A673 (cell line): ENCODE measurements at regions not wholly inside any gene's neighbourhood (a gene's known extent, or its start where the extent isn't known, plus 50 kb on each side); places are given as distances from the start of the nearest gene placed in this dataset.

Source experiments
- BruUV-seq: library from RNA; stranded (reverse); fragments of 400-500 nt; replicated peaks from 2 replicates; lab custom pipeline; 2021; lab: Mats Ljungman, UMichigan
- CTCF ChIA-PET: fragments of 300-600 bp; sonication (Branson Sonifier 250); formaldehyde crosslinking; loops from one replicate; lab custom pipeline; 2022; ENCODE audit warnings: antibody characterized with exemption; lab: Charles Lee
- POLR2A ChIA-PET: fragments of 300-600 bp; sonication (Branson Sonifier 250); formaldehyde crosslinking; loops from one replicate; lab custom pipeline; 2022; ENCODE audit warnings: antibody characterized with exemption; ENCODE audit not compliant: low non-redundant PET; lab: Charles Lee
- DNase-seq: peaks from one replicate; pipeline ENCODE4 v3.0.0-alpha.2; 2015; ENCODE audit warnings: low spot score
- H3K27ac ChIP-seq: fragments of 200-600 bp; sonication (generic); 2 replicates; pipeline ENCODE4 v1.5.1; 2016; ENCODE audit warnings: mixed run types, low read depth, mild to moderate bottlenecking, mixed read lengths, antibody characterized with exemption, low read length; ENCODE audit not compliant: poor library complexity, severe bottlenecking
- H3K27me3 ChIP-seq: fragments of 200-600 bp; sonication (generic); replicated peaks from 2 replicates; pipeline ENCODE4 v1.6.1; 2017; ENCODE audit warnings: mixed run types, low read depth, mild to moderate bottlenecking, mixed read lengths, antibody characterized with exemption, low read length; ENCODE audit not compliant: insufficient read depth, poor library complexity
- H3K36me3 ChIP-seq: fragments of 200-600 bp; sonication (generic); 2 replicates; pipeline ENCODE4 v1.6.1; 2016; ENCODE audit warnings: mixed run types, mild to moderate bottlenecking, mixed read lengths, antibody characterized with exemption, low read length; ENCODE audit not compliant: insufficient read depth, poor library complexity, severe bottlenecking
- H3K4me1 ChIP-seq: fragments of 200-600 bp; sonication (generic); 2 replicates; pipeline ENCODE4 v1.6.1; 2017; ENCODE audit warnings: mixed run types, mild to moderate bottlenecking, mixed read lengths, antibody characterized with exemption, low read length; ENCODE audit not compliant: insufficient read depth, poor library complexity, severe bottlenecking
- H3K4me3 ChIP-seq: fragments of 200-600 bp; sonication (generic); 2 replicates; pipeline ENCODE4 v1.5.1; 2016; ENCODE audit warnings: low read depth, mixed run types, mild to moderate bottlenecking, mixed read lengths, low read length; ENCODE audit not compliant: poor library complexity, severe bottlenecking
- H3K9me3 ChIP-seq: fragments of 200-600 bp; sonication (generic); 2 replicates; pipeline ENCODE4 v1.6.1; 2016; ENCODE audit warnings: mixed run types, low read depth, mild to moderate bottlenecking, mixed read lengths, antibody characterized with exemption, low read length; ENCODE audit not compliant: poor library complexity, severe bottlenecking
- EZH2 ChIP-seq: fragments of 200-600 bp; sonication (generic); IDR thresholded peaks from 2 replicates; pipeline ENCODE4 v1.6.1; 2017; ENCODE audit warnings: borderline replicate concordance, low read depth, mild to moderate bottlenecking, mixed read lengths, antibody characterized with exemption, low read length; ENCODE audit not compliant: poor library complexity, severe bottlenecking
- intact Hi-C: fragments of 100-400 bp; cut with micrococcal nuclease; formaldehyde crosslinking; loops from one replicate; pipeline ENCODE4 v1.10.0; 2022; ENCODE audit not compliant: unreplicated experiment
- TF ChIP-seq, protein P1 (sequence below): fragments of 300-800, 200-600 bp; sonication (generic); conservative IDR thresholded peaks from 2 replicates; pipeline ENCODE4 v1.5.1; 2017; ENCODE audit warnings: low read depth, mild to moderate bottlenecking, antibody characterized with exemption, low read length, moderate library complexity, mixed read lengths

DNA sequence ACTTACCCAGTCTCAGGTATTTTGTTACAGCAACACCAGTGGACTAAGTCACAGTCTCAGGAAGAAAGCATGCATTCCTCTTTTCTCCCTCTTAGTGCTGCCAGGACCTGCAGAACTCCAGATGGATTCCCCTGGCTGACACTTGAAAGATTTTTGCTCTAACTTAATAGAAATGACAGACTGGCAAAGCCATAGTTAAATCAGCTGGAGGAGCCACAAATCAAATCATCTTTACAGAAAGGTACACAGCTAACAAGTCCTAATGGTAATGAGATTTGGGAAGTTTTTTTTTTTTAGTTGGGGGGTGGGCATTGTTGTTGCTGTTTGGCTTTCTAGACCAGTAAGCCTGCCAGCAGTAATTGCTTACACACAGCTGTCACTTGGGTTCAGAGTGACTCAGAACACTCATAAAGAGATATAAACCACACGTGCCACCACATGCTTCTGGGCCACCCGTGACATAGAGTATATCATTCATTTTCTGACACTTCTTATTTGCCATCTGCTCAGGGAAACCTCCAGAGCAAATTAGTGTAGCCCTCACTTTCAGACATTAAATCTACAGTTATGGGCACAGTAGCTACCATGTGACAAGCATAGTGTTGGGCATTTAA, 72.4 kb downstream of the FH start:
- ChIA-PET POLR2A (no interaction called here), CTCF (no interaction called here)
- peak; percentile 8 for DNase-seq
- no peaks in the 10 kb centered on the region for H3K36me3 ChIP-seq
- BruUV-seq = no TSS peak
- no peak overlapping the region for H3K27ac ChIP-seq
- no peak for TF ChIP-seq EZH2
- TF ChIP-seq, protein P1, sequence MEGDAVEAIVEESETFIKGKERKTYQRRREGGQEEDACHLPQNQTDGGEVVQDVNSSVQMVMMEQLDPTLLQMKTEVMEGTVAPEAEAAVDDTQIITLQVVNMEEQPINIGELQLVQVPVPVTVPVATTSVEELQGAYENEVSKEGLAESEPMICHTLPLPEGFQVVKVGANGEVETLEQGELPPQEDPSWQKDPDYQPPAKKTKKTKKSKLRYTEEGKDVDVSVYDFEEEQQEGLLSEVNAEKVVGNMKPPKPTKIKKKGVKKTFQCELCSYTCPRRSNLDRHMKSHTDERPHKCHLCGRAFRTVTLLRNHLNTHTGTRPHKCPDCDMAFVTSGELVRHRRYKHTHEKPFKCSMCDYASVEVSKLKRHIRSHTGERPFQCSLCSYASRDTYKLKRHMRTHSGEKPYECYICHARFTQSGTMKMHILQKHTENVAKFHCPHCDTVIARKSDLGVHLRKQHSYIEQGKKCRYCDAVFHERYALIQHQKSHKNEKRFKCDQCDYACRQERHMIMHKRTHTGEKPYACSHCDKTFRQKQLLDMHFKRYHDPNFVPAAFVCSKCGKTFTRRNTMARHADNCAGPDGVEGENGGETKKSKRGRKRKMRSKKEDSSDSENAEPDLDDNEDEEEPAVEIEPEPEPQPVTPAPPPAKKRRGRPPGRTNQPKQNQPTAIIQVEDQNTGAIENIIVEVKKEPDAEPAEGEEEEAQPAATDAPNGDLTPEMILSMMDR = no peak
- no peak overlapping the region for H3K4me3 ChIP-seq
- intact Hi-C loops = no loop called here
- H3K9me3 ChIP-seq = no peaks in the 10 kb centered on the region
- H3K4me1 ChIP-seq = no peaks in the 10 kb centered on the region
- no peaks in the 10 kb centered on the region for H3K27me3 ChIP-seq

GRCh38 chr1:241444836-241445235, 74.7 kb downstream of the FH start:
- Histone ChIP-seq H3K9me3 (no peaks in the 10 kb centered on the region), H3K36me3 (no peaks in the 10 kb centered on the region), H3K27ac (no peak overlapping the region), H3K4me3 (no peak overlapping the region), H3K4me1 (no peaks in the 10 kb centered on the region), H3K27me3 (no peaks in the 10 kb centered on the region)
- no peak for DNase-seq
- intact Hi-C loops = no loop called here
- ChIA-PET CTCF (no interaction called here), POLR2A (no interaction called here)
- no TSS peak for BruUV-seq
- TF ChIP-seq, protein P1 = no peak
- TF ChIP-seq EZH2 = no peak

DNA sequence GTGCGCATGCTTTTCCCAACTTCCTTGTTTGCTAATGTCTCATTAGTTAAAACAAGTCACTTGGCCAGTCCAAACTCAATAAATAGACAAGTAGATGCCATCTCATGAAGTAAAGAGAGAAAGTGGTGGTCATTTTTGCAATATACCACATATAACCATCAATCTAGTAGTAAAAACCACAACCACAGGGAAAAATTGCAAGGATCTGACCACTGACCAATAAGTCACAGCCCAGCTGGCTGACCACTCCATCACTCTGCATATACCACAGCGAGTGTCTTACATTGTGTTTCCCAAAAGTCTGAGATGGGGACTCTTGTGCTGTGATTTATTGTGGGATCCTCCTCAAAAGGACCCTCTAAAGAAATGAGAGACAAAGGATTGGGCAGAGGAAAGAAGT, 76.0 kb downstream of the FH start:
- ChIA-PET CTCF (no interaction called here), POLR2A (no interaction called here)
- no peaks in the 10 kb centered on the region for H3K27me3 ChIP-seq
- no peak for TF ChIP-seq EZH2
- TF ChIP-seq, protein P1 = no peak
- intact Hi-C loops = no loop called here
- no peak overlapping the region for H3K27ac ChIP-seq
- no peaks in the 10 kb centered on the region for H3K4me1 ChIP-seq
- no peaks in the 10 kb centered on the region for H3K36me3 ChIP-seq
- DNase-seq = no peak
- no TSS peak for BruUV-seq
- no peaks in the 10 kb centered on the region for H3K9me3 ChIP-seq
- no peak overlapping the region for H3K4me3 ChIP-seq
